H9 (cell line): ENCODE measurements at regions not wholly inside any gene's neighbourhood (a gene's known extent, or its start where the extent isn't known, plus 50 kb on each side); places are given as distances from the start of the nearest gene placed in this dataset.

ENCODE experiments used
- DNase-seq: peaks from one replicate; pipeline ENCODE4 v3.0.0-alpha.2; 2017
- H2AFZ ChIP-seq: one replicate; pipeline ENCODE4 v1.6.1; 2013; ENCODE audit warnings: mild to moderate bottlenecking, low read length, control low read depth, moderate library complexity
- H2AK5ac ChIP-seq: 2 replicates; pipeline ENCODE4 v1.6.1; 2013; ENCODE audit warnings: low read length, control low read depth, mixed read lengths; ENCODE audit not compliant: insufficient read length
- H2BK120ac ChIP-seq: one replicate; pipeline ENCODE4 v1.6.1; 2013; ENCODE audit warnings: low read depth, mild to moderate bottlenecking, low read length, control low read depth, inconsistent platforms; ENCODE audit not compliant: poor library complexity, severe bottlenecking
- H2BK12ac ChIP-seq: 2 replicates; pipeline ENCODE4 v1.6.1; 2013; ENCODE audit warnings: low read length, control low read depth, mixed read lengths, low read depth; ENCODE audit not compliant: insufficient read length
- H2BK15ac ChIP-seq: 2 replicates; pipeline ENCODE4 v1.6.1; 2013; ENCODE audit warnings: low read depth, low read length, control low read depth
- H2BK20ac ChIP-seq: one replicate; pipeline ENCODE4 v1.6.1; 2013; ENCODE audit warnings: low read depth, mild to moderate bottlenecking, low read length, control low read depth, inconsistent platforms; ENCODE audit not compliant: poor library complexity, severe bottlenecking
- H2BK5ac ChIP-seq: 2 replicates; pipeline ENCODE4 v1.6.1; 2013; ENCODE audit warnings: low read length, control low read depth, mixed read lengths; ENCODE audit not compliant: insufficient read length
- H3K14ac ChIP-seq: 2 replicates; pipeline ENCODE4 v1.6.1; 2013; ENCODE audit warnings: low read length, control low read depth; ENCODE audit not compliant: insufficient read depth
- H3K18ac ChIP-seq: 2 replicates; pipeline ENCODE4 v1.6.1; 2013; ENCODE audit warnings: low read depth, mild to moderate bottlenecking, mixed read lengths, low read length, control low read depth; ENCODE audit not compliant: insufficient read length
- H3K23ac ChIP-seq: 2 replicates; pipeline ENCODE4 v1.6.1; 2013; ENCODE audit warnings: low read length, control low read depth, mixed read lengths, low read depth; ENCODE audit not compliant: insufficient read length
- H3K23me2 ChIP-seq: 2 replicates; pipeline ENCODE4 v1.6.1; 2013; ENCODE audit warnings: low read depth, mild to moderate bottlenecking, mixed read lengths, low read length, control low read depth; ENCODE audit not compliant: insufficient read length, poor library complexity, severe bottlenecking
- H3K27ac ChIP-seq: 2 replicates; pipeline ENCODE4 v1.5.1; 2013; ENCODE audit warnings: low read length, control low read depth, mixed read lengths, low read depth; ENCODE audit not compliant: insufficient read length
- H3K27me3 ChIP-seq: 2 replicates; pipeline ENCODE4 v1.6.1; 2013; ENCODE audit warnings: low read length, control low read depth, inconsistent platforms; ENCODE audit not compliant: insufficient read depth
- H3K4ac ChIP-seq: 2 replicates; pipeline ENCODE4 v1.6.1; 2013; ENCODE audit warnings: low read depth, mild to moderate bottlenecking, control low read depth, inconsistent platforms, low read length, moderate library complexity
- H3K4me1 ChIP-seq: 2 replicates; pipeline ENCODE4 v1.6.1; 2013; ENCODE audit warnings: low read length, control low read depth, inconsistent platforms; ENCODE audit not compliant: insufficient read depth
- H3K4me2 ChIP-seq: 2 replicates; pipeline ENCODE4 v1.6.1; 2013; ENCODE audit warnings: low read length, control low read depth, mixed read lengths; ENCODE audit not compliant: insufficient read length, insufficient read depth
- H3K56ac ChIP-seq: 2 replicates; pipeline ENCODE4 v1.6.1; 2013; ENCODE audit warnings: low read depth, mild to moderate bottlenecking, mixed read lengths, low read length, control low read depth; ENCODE audit not compliant: insufficient read length
- H3K79me1 ChIP-seq: 2 replicates; pipeline ENCODE4 v1.6.1; 2013; ENCODE audit warnings: low read depth, mild to moderate bottlenecking, moderate library complexity, low read length, control low read depth, inconsistent platforms; ENCODE audit not compliant: insufficient read depth, poor library complexity, severe bottlenecking
- H3K79me2 ChIP-seq: 2 replicates; pipeline ENCODE4 v1.6.1; 2013; ENCODE audit warnings: low read length, control low read depth, inconsistent platforms; ENCODE audit not compliant: insufficient read depth
- H3K9ac ChIP-seq: 2 replicates; pipeline ENCODE4 v1.6.1; 2013; ENCODE audit warnings: low read length, control low read depth, mixed read lengths; ENCODE audit not compliant: insufficient read length; ENCODE audit errors: extremely low read depth
- H3K9me3 ChIP-seq: one replicate; pipeline ENCODE4 v1.6.1; 2013; ENCODE audit warnings: low read depth, low read length, inconsistent platforms; ENCODE audit not compliant: control insufficient read depth
- H3T11ph ChIP-seq: one replicate; pipeline ENCODE4 v1.6.1; 2013; ENCODE audit warnings: mild to moderate bottlenecking, low read length, control low read depth, inconsistent platforms
- H4K20me1 ChIP-seq: one replicate; pipeline ENCODE4 v1.6.1; 2013; ENCODE audit not compliant: control insufficient read depth, insufficient read length, insufficient read depth
- H4K5ac ChIP-seq: 2 replicates; pipeline ENCODE4 v1.6.1; 2013; ENCODE audit warnings: low read depth, mild to moderate bottlenecking, mixed read lengths, low read length, control low read depth; ENCODE audit not compliant: insufficient read length
- H4K8ac ChIP-seq: replicated peaks from 2 replicates; pipeline ENCODE4 v1.6.1; 2013; ENCODE audit warnings: low read length, control low read depth, mixed read lengths, low read depth; ENCODE audit not compliant: insufficient read length
- H4K91ac ChIP-seq: 2 replicates; pipeline ENCODE4 v1.6.1; 2013; ENCODE audit warnings: low read depth, mild to moderate bottlenecking, moderate library complexity, mixed read lengths, low read length, control low read depth; ENCODE audit not compliant: insufficient read length
- H3K27ac Mint-ChIP-seq, 3 experiments: 2 replicates in 2 of 3; 3 replicates in 1 of 3; pipeline ENCODE4 v1.8.0; 2020 to 2021; ENCODE audit warnings: mixed read lengths in 3 of 3, mild to moderate bottlenecking in 1 of 3, moderate library complexity in 1 of 3
- H3K27me3 Mint-ChIP-seq: 2 replicates; pipeline ENCODE4 v1.8.0; 2021; ENCODE audit warnings: low read depth, mild to moderate bottlenecking, moderate library complexity, mixed read lengths
- H3K36me3 Mint-ChIP-seq, 3 experiments: 2 replicates in 2 of 3; 3 replicates in 1 of 3; pipeline ENCODE4 v1.8.0; 2020 to 2021; ENCODE audit warnings: low read depth in 3 of 3, mixed read lengths in 3 of 3; ENCODE audit not compliant: insufficient read depth in 1 of 3
- H3K4me1 Mint-ChIP-seq, 2 experiments: 2 replicates each; pipeline ENCODE4 v1.8.0; 2020; ENCODE audit warnings: mixed read lengths in 2 of 2
- H3K4me3 Mint-ChIP-seq, 2 experiments: 2 replicates in 1 of 2; 3 replicates in 1 of 2; pipeline ENCODE4 v1.8.0; 2020 to 2021; ENCODE audit warnings: mild to moderate bottlenecking in 2 of 2, mixed read lengths in 2 of 2, moderate library complexity in 1 of 2
- H3K9me3 Mint-ChIP-seq, 2 experiments: 2 replicates in 1 of 2; 3 replicates in 1 of 2; pipeline ENCODE4 v1.8.0; 2020; ENCODE audit warnings: mild to moderate bottlenecking in 2 of 2, mixed read lengths in 2 of 2, moderate library complexity in 1 of 2
- CTCF ChIP-seq: fragments of 200-600 bp; sonication (generic); conservative IDR thresholded peaks from 3 replicates; pipeline ENCODE4 v1.8.0; 2021; ENCODE audit warnings: antibody characterized with exemption, mild to moderate bottlenecking
- WGBS: extraction: QIAGEN DNeasy Blood & Tissue Kit; methylation state at CpG from one replicate; pipeline ENCODE4 v1.1.7; 2013; ENCODE audit warnings: missing lambda C conversion rate, low lambda C conversion rate, mixed read lengths; ENCODE audit not compliant: insufficient read length; ENCODE audit errors: extremely low coverage; 5-methylcytosine and 5-hydroxymethylcytosine counted together

- no peak for TF ChIP-seq CTCF
- H3K9me3 Mint-ChIP-seq = no peaks in the 10 kb centered on the region
- Histone ChIP-seq H3K23me2 (no peaks in the 10 kb centered on the region), H2BK120ac (no peak overlapping the region), H3K27me3 (no peaks in the 10 kb centered on the region), H4K20me1 (no peaks in the 10 kb centered on the region), H3K79me2 (no peaks in the 10 kb centered on the region), H4K5ac (no peak overlapping the region), H3K9ac (no peak overlapping the region), H2BK12ac (no peak overlapping the region), H3K14ac (no peak overlapping the region), H2BK15ac (no peak overlapping the region), H3T11ph (no peak overlapping the region), H3K23ac (no peak overlapping the region), H3K56ac (no peak overlapping the region), H3K27ac (no peak overlapping the region), H3K4ac (no peak overlapping the region), H2AK5ac (no peak overlapping the region), H3K79me1 (no peaks in the 10 kb centered on the region), H2BK20ac (no peak overlapping the region), H4K91ac (no peak overlapping the region), H2BK5ac (no peak overlapping the region), H3K4me1 (no peaks in the 10 kb centered on the region), H4K8ac (no peak overlapping the region), H2AFZ (no peak overlapping the region), H3K9me3 (no peaks in the 10 kb centered on the region), H3K4me2 (no peak overlapping the region), H3K18ac (no peak overlapping the region)
- no peaks in the 10 kb centered on the region for H3K36me3 Mint-ChIP-seq
- H3K4me1 Mint-ChIP-seq = no peaks in the 10 kb centered on the region
- no peaks in the 10 kb centered on the region for H3K27me3 Mint-ChIP-seq
- whole genome bisulfite sequencing = no CpG with 5 or more reads among the region's 6 CpGs
- no peak overlapping the region for H3K27ac Mint-ChIP-seq
- DNase-seq = no peak
- H3K4me3 Mint-ChIP-seq = no peak overlapping the region
Observed at GRCh38 chr13:84684804-84685203, 802.5 kb upstream of the SLITRK1 start.
